ENCODE measurements at regions not wholly inside any gene's neighbourhood (a gene's known extent, or its start where the extent isn't known, plus 50 kb on each side); places are given as distances from the start of the nearest gene placed in this dataset.
"Not testable (repeated sequence)": the region's sequence is repeated elsewhere in the genome, so short reads cannot be mapped to it uniquely, and the experiment has no call there.

DNA sequence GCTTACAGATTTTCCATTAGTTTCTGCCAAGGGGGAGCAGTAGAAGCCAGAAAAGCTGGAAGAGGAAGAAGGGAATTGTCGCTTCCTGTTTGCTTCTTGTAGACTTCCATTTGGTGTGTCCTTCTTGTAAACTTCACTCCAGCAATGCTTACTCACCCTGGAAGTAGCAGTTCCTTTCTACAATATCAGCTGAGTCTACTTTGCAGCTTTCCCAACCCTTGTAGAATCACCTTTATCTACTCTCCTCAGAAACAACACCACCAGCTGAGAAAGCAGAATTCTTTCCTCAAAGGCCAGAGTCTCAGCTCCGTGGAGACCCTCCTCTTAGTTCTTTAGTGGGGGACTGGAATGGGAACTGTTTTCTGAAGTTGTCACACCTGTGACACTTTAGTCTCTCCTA lies 1136.7 kb upstream of the TMPRSS15 start:
- DNase-seq = no peak

- no peak for DNase-seq
Observed at GRCh38 chr21:19541602-19542001, 1138.0 kb upstream of the TMPRSS15 start.

DNA sequence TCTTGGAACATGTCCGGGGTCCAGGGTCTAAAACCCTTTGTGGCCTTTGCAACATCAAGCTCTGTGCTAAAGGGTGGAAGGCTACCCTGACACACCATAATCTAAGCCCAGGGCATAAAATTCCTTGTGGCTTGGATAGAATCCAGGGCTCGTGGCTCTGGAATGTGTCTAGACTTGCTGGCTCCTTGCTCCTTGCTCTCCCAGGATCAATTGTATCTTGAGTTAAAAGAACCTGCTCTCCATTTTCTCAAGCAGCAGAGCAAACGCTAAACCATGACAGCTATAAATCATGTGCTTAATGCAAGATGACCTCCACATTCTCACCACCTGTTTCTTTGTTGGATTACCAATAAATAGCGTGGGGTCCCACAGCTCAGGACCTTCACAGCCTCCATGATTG lies 1140.9 kb upstream of the TMPRSS15 start:
- not testable (repeated sequence) for DNase-seq

GRCh38 chr21:19547951-19548840 lies 1144.6 kb upstream of the TMPRSS15 start:
- no peak for DNase-seq

DNA sequence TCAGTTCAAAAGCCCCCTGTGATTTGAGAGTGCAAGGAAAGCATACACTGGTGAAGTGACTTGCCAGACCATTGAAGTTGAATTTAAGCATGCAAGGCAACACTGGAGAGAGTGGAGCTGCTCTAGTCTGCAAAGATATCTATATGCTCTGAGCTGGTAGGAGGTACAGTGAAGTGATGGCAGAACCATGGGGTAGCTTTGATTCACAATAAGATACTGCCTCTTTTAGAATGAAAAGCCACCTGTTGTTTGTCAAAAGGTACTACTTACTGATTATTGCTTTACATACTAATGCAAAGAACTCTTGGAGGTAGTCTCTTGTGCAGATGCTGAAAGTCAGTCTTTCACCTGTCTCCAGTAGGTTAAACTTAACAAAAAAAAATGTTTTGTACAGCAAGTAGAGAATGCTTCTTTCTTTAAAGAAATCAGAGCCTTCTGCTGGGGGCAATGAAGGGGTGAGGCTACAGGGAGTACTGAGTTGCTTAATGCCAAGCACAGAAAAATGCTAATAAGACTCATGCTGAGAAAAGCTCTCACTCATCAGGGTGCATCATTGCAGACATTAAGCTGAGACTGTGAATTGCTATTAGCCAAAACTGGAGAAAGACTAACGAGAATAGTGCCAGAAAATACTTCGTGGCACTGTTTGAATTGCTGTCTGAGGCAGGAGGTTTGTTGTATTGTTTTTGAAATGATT lies 1150.5 kb upstream of the TMPRSS15 start:
- no peak for DNase-seq

- no peak for DNase-seq
Observed at GRCh38 chr21:19557046-19557445, 1153.5 kb upstream of the TMPRSS15 start.

- DNase-seq = no peak
Observed at GRCh38 chr21:19557488-19557887, 1153.9 kb upstream of the TMPRSS15 start.

DNA sequence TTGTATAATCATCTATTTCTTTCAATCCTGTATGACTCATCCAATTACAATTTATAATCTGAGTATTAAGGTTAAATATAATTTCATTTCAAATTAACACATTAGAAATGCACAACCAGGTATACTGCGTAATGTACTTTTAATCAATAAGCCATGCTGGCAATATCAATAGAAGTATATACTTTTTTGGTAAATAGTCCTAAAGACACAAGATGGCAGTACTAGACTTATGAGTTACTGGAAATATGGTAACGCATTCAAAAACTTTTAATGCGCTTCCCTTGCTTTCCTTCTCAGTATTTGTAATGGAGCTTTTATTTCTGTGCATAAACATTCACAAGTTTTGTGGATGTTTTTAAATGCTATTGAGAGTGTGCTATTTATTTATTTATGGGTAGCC lies 1162.0 kb upstream of the TMPRSS15 start:
- no peak for DNase-seq

DNA sequence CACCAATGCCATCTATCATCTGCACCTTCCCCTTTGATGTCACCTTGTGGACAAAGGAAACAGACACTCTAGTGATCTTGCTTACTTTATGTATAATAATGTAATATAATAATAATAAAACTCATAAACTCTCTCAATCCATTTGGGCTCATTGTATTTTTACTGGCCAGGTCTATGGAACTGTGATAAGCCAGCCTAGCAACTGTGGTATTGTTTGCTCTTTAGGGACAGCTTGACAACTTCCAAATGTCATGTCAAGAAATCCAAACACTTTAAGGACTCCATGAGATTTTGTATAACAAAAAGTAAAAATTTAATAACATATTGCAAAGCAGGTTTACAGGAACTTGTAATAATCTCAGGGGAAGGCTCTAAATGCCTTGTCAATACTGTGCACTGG lies 1163.4 kb upstream of the TMPRSS15 start:
- no peak for DNase-seq

GRCh38 chr21:19577381-19577780 lies 1173.8 kb upstream of the TMPRSS15 start:
- no peak for DNase-seq

DNA sequence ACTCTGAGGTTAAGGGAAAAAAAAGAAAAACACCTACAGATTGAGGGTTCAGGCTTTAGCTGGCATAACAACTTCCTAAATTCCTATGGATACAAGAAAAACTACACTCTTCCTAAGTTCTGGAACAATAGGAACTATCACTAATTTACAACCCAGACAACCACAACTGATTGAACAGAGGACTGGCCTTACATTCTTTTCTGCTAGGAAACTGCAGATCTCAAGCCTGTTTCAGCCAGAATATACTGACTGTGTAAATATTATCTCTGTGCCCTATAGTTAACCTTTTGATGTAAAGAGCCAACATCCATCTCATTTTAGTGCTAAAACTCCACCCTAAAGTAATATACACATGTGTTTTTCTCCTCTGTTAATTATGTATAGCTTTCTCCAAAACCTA lies 1186.5 kb upstream of the TMPRSS15 start:
- no peak for DNase-seq

DNA sequence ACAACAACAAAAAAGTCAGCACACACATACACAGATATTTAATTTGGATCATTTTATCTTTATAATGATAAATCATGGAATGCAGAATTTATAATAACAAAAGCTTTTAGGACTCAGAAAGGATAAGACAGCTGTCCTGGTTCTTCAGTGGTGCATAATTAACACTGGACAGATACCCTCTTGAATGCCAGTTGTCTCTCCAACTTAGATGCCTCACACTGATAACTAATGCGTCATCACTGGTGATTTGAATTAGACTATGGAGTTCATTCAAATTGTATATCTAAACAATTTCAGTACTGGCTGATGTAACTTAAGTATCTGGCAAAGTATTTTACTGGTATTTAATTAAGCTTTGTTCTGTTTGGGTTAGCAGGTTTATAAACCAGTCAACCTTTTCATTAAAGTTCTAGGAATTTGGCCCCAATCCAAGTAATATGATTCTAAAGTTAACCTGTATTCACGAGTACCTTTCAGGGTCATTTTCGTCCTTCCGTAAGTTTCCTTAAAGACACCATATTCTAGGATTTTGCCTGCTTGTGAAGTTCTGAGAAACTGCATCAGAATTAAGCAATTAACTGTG lies 1199.5 kb upstream of the TMPRSS15 start:
- DNase-seq = no peak

- DNase-seq = no peak
Observed at GRCh38 chr21:19608101-19608621, 1204.6 kb upstream of the TMPRSS15 start.

DNA sequence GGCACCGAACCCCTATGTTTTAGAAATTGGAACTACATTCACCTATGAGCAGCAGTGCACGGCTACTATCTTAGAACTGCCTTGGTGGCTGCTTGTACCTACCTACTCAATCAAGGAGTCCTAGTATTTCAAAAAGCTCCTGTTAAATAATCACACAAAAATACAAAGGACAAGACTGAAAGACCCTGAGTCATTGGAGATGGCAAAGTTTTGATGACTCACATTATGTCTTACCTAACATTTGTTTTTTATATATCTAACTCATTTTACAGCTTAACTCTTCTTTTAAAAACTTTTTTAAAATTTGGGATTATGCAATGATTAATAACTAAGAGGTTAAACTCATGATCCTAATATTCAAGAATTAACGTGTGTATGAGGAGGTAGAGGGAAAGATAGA lies 1206.0 kb upstream of the TMPRSS15 start:
- no peak for DNase-seq

GRCh38 chr21:19621837-19622496 lies 1218.4 kb upstream of the TMPRSS15 start:
- DNase-seq = no peak

DNA sequence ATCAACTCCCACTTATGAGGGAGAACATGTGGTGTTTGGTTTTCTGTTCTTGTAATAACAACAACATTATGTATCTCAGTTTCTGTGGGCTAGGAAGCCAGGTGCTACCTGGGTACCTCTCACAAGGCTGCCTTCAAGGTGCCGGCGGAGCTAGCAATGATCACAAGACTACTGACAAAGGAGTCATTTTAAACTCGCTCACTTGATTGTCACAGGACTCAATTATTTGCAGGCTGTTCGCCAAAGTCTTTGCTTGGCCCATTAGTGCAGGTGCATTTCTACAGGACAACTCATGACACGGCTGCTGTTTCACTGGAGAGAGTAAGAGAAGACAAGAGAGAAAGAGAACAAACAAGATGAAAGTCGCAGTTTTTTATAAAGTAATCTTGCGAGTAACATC lies 1237.4 kb upstream of the TMPRSS15 start:
- DNase-seq = no peak

DNA sequence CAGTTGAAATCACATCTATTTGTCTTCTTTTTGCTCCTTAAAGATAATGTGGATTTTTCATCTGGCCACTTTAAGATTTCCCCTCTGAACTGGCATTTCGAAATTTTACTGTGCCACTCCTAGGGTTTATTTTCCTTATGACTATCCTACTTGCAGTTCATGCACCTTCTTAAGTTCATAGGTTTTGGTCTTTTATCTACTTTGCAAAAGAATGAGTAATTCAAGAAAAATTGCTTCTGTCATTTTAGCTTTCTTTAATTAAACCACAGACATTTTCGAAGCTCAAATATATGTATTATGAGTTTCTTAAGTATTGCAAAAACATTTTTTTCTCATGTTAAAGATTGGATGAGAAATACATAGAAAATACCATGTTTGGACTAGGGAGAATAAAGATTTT lies 1244.8 kb upstream of the TMPRSS15 start:
- no peak for DNase-seq

DNA sequence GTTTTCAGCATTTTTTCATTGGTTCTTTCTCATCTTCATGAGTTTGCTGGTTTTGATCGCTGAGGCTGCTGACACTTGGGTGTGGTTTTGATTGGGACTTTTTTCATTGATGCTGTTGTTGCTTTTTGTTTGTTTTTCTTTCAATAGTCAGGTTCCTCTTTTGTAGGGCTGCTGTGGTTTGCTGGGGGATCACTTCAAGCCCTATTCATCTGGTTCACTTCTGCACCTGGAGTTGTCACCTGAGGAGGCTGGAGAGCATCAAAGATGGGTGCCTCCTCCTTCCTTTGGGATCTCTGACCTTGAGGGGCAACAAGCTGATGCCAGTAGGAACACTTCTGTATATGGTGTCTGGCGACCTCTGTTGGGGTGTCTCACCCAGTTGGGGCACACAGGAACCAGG lies 1279.9 kb upstream of the TMPRSS15 start:
- no peak for DNase-seq

GRCh38 chr21:19684328-19684727 lies 1280.7 kb upstream of the TMPRSS15 start:
- no peak for DNase-seq

GRCh38 chr21:19692231-19692630 lies 1288.6 kb upstream of the TMPRSS15 start:
- DNase-seq = no peak

GRCh38 chr21:19695796-19696195 lies 1292.2 kb upstream of the TMPRSS15 start:
- DNase-seq = no peak

DNA sequence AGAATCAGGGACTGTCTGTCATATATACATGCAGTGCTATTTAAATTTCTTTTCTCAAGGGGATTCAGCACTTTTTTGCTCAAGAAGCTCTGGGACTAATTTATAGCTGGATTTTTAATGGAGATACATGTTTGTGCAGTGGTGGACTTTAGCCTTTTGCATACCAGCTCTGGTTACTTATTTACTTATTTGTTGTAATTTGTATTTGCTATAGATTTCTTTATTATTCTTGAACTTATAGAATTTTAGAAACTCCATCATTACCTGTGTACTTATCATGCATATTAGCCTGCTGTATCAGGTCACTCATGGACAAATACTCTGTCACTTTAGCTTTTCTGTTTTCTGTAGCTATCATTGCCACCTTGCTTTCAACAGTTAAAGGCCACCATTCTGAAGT lies 1296.9 kb upstream of the TMPRSS15 start:
- DNase-seq = no peak

DNA sequence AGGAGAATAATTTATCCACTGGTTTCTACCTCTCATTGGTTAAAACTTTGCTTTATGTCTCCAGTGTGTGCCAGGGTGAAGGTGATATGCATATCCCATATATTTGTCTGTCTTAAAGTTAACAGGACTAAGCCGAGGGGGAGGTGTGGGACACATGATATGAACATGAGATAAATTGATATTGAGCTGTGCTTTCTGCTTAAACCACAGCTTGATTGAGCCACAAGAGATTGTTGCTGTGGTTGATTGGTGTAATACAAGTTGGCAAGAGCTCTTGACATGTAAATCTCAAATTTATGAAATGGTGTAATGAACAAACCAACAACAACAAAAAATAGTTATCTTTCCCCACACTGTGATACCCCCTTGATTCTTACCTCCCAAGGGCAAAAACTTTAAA lies 1295.5 kb upstream of the NCAM2 start:
- no peak for DNase-seq
